Smooth muscle cell (in vitro differentiated cells): ENCODE measurements at regions not wholly inside any gene's neighbourhood (a gene's known extent, or its start where the extent isn't known, plus 50 kb on each side); places are given as distances from the start of the nearest gene placed in this dataset.

Experiments
- DNase-seq: peaks from one replicate; lab custom pipeline; 2025; ENCODE audit not compliant: unreplicated experiment; lab: John Stamatoyannopoulos, UW
- H2AFZ ChIP-seq: fragments of 200-600 bp; sonication (generic); 2 replicates; pipeline ENCODE4 v1.6.0; 2016; ENCODE audit warnings: antibody characterized with exemption, low read depth, mild to moderate bottlenecking
- H3F3A ChIP-seq: fragments of 200-600 bp; sonication (generic); 2 replicates; pipeline ENCODE4 v1.6.0; 2017; ENCODE audit warnings: antibody characterized with exemption, low read depth
- H3K27ac ChIP-seq: fragments of 200-600 bp; sonication (generic); 2 replicates; pipeline ENCODE4 v1.5.1; 2016; ENCODE audit warnings: low read depth, mild to moderate bottlenecking
- H3K27me3 ChIP-seq: fragments of 200-600 bp; sonication (generic); 2 replicates; pipeline ENCODE4 v1.6.1; 2016; ENCODE audit warnings: low read depth, mild to moderate bottlenecking
- H3K36me3 ChIP-seq: fragments of 200-600 bp; sonication (generic); 2 replicates; pipeline ENCODE4 v1.5.1; 2016; ENCODE audit warnings: low read depth
- H3K4me1 ChIP-seq: fragments of 200-600 bp; sonication (generic); 2 replicates; pipeline ENCODE4 v1.5.1; 2016; ENCODE audit warnings: low read depth
- H3K4me2 ChIP-seq: fragments of 200-600 bp; sonication (generic); 2 replicates; pipeline ENCODE4 v1.6.0; 2016; ENCODE audit warnings: mild to moderate bottlenecking
- H3K4me3 ChIP-seq: fragments of 200-600 bp; sonication (generic); 2 replicates; pipeline ENCODE4 v1.5.1; 2016; ENCODE audit warnings: mild to moderate bottlenecking
- H3K79me2 ChIP-seq: fragments of 200-600 bp; sonication (generic); 2 replicates; pipeline ENCODE4 v1.6.0; 2016; ENCODE audit warnings: low read depth, mild to moderate bottlenecking
- H3K9ac ChIP-seq: fragments of 200-600 bp; sonication (generic); 2 replicates; pipeline ENCODE4 v1.6.0; 2016; ENCODE audit warnings: low read depth
- H3K9me3 ChIP-seq: fragments of 200-600 bp; sonication (generic); replicated peaks from 2 replicates; pipeline ENCODE4 v1.5.1; 2016; ENCODE audit warnings: low read depth
- H4K20me1 ChIP-seq: fragments of 200-600 bp; sonication (generic); 2 replicates; pipeline ENCODE4 v1.6.0; 2016; ENCODE audit warnings: low read depth
- WGBS: methylation state at CpG from one replicate; pipeline ENCODE4 v1.1.7; 2016; ENCODE audit warnings: low lambda C conversion rate; 5-methylcytosine and 5-hydroxymethylcytosine counted together
- TF ChIP-seq, protein P1 (sequence below): fragments of 200-600 bp; sonication (generic); IDR thresholded peaks from 2 replicates; pipeline ENCODE4 v1.5.1; 2017; ENCODE audit warnings: borderline replicate concordance, mild to moderate bottlenecking, antibody characterized with exemption; ENCODE audit not compliant: insufficient read depth, poor library complexity, severe bottlenecking

DNA sequence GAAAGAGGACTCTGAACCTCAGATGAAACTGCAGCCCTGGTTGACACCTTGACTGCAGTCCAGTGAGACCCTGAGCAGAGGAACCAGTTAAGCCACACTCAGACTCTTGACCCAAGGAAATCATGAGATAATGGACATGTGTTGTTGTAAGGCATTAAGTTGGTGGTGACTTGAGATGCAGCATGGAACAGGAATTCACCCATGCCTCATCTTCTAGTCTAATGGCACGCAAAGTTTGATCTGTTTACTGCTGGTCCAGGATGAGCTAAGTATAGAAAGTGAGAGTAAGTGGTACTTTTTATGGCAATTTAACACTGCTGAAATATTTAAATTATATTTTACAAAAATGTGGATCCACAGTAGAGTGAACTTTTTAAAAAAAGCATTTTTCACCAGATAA, 51.3 kb upstream of the LTBP1 start:
- TF ChIP-seq, protein P1, sequence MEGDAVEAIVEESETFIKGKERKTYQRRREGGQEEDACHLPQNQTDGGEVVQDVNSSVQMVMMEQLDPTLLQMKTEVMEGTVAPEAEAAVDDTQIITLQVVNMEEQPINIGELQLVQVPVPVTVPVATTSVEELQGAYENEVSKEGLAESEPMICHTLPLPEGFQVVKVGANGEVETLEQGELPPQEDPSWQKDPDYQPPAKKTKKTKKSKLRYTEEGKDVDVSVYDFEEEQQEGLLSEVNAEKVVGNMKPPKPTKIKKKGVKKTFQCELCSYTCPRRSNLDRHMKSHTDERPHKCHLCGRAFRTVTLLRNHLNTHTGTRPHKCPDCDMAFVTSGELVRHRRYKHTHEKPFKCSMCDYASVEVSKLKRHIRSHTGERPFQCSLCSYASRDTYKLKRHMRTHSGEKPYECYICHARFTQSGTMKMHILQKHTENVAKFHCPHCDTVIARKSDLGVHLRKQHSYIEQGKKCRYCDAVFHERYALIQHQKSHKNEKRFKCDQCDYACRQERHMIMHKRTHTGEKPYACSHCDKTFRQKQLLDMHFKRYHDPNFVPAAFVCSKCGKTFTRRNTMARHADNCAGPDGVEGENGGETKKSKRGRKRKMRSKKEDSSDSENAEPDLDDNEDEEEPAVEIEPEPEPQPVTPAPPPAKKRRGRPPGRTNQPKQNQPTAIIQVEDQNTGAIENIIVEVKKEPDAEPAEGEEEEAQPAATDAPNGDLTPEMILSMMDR: no peak
- no peaks in the 10 kb centered on the region for H3K4me1 ChIP-seq
- peaks cover 4% of the 10 kb centered on the region for H3K9me3 ChIP-seq
- H3K36me3 ChIP-seq: no peaks in the 10 kb centered on the region
- no peak overlapping the region for H2AFZ ChIP-seq
- no peaks in the 10 kb centered on the region for H3K79me2 ChIP-seq
- H3K4me3 ChIP-seq: no peak overlapping the region
- H3K4me2 ChIP-seq: no peak overlapping the region
- no peak overlapping the region for H3K27ac ChIP-seq
- 90% methylated on average over 1 of the region's 1 CpG for WGBS
- no peaks in the 10 kb centered on the region for H3K27me3 ChIP-seq
- H3K9ac ChIP-seq: no peak overlapping the region
- H4K20me1 ChIP-seq: no peaks in the 10 kb centered on the region
- DNase-seq: no peak
- no peaks in the 10 kb centered on the region for H3F3A ChIP-seq
